ENCODE measurements at regions not wholly inside any gene's neighbourhood (a gene's known extent, or its start where the extent isn't known, plus 50 kb on each side); places are given as distances from the start of the nearest gene placed in this dataset.

DNA sequence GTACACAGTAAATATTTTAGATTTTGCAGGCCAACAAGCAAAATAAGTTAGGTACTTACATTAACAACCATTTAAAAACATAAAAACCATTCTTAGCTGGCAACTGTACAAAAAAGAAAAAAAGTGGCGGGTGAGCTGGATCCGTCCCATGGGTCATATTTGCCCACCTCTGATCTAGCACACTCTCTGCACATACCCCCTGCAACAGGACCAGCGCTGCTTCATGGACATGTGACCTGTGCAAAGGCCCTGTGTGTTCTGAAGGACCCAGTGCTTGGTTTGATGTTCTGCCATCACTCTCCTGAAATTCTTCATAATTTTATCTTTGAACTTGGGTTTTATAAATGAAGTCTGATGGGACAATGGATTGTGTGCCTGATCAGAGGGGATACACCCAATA is 72.5 kb upstream of the ACAN start:
- WGBS (ENCODE audit: extremely low coverage, insufficient coverage, insufficient read length): no CpG with 5 or more reads among the region's 3 CpGs
- Histone ChIP-seq H3K4me1 (ENCODE audit: control insufficient read depth in 1 of 2, insufficient read depth in 2 of 2, low read length in 2 of 2) (no peaks in the 10 kb centered on the region), H4K8ac (ENCODE audit: low read depth, low read length) (no peak overlapping the region), H3K9ac (ENCODE audit: low read length) (no peak overlapping the region), H2BK120ac (ENCODE audit: insufficient read depth, low read length, poor library complexity) (no peak overlapping the region), H3K79me2 (ENCODE audit: control insufficient read depth, insufficient read depth, low read length, poor library complexity) (no peaks in the 10 kb centered on the region), H3K18ac (ENCODE audit: low read length) (no peak overlapping the region), H4K12ac (ENCODE audit: low read depth, low read length) (no peak overlapping the region), H3K27ac (ENCODE audit: low read depth, low read length) (no peak overlapping the region), H2BK12ac (ENCODE audit: low read length) (no peak overlapping the region), H3K27me3 (ENCODE audit: insufficient read depth, low read length) (no peaks in the 10 kb centered on the region), H3K4me2 (ENCODE audit: low read length) (no peak overlapping the region), H2AK5ac (ENCODE audit: low read length) (no peak overlapping the region), H2BK5ac (ENCODE audit: low read depth, low read length, poor library complexity) (no peak overlapping the region), H2AFZ (ENCODE audit: insufficient read depth, low read length, poor library complexity) (no peak overlapping the region), H3K4me3 (ENCODE audit: low read depth, low read length) (no peak overlapping the region), H3K36me3 (ENCODE audit: control insufficient read depth in 1 of 2, insufficient read depth in 2 of 2, low read length in 2 of 2) (no peaks in the 10 kb centered on the region), H3K23ac (ENCODE audit: low read length) (no peak overlapping the region), H3K9me3 (ENCODE audit: insufficient read depth, low read depth, low read length) (no peaks in the 10 kb centered on the region), H3K14ac (ENCODE audit: low read length) (no peak overlapping the region), H4K91ac (ENCODE audit: low read depth, low read length) (no peak overlapping the region), H3K79me1 (ENCODE audit: low read length) (no peaks in the 10 kb centered on the region), H3K4ac (ENCODE audit: low read depth, low read length) (no peak overlapping the region)
- DNase-seq: no peak

DNA sequence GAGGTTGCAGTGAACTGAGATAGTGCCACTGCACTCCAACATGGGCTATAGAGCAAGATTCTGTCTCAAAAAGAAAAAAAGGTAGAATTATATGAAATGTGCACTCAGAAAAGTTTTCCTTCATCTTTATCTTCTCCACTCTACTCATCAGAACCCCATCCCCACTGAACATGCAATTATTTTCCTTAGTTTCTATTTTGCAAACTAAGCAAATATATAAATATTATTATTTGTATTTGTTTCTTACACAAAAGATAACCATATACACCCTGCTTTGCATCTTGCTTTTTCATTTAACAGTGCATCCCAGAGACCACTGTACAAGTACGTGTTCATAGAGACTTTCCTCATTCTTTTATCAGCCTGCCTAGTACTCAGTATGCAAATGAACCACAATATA is 68.0 kb upstream of the ACAN start:
- no CpG with 5 or more reads among the region's 1 CpG for WGBS (ENCODE audit: extremely low coverage, insufficient coverage, insufficient read length)
- no peaks in the 10 kb centered on the region for H3K27me3 ChIP-seq (ENCODE audit: insufficient read depth, low read length)
- no peak overlapping the region for H2AFZ ChIP-seq (ENCODE audit: insufficient read depth, low read length, poor library complexity)
- no peak overlapping the region for H3K4me3 ChIP-seq (ENCODE audit: low read depth, low read length)
- DNase-seq: no peak
- no peak overlapping the region for H4K8ac ChIP-seq (ENCODE audit: low read depth, low read length)
- H4K12ac ChIP-seq (ENCODE audit: low read depth, low read length): no peak overlapping the region
- H2BK12ac ChIP-seq (ENCODE audit: low read length): no peak overlapping the region
- H3K9me3 ChIP-seq (ENCODE audit: insufficient read depth, low read depth, low read length): no peaks in the 10 kb centered on the region
- no peaks in the 10 kb centered on the region for H3K79me2 ChIP-seq (ENCODE audit: control insufficient read depth, insufficient read depth, low read length, poor library complexity)
- H3K79me1 ChIP-seq (ENCODE audit: low read length): no peaks in the 10 kb centered on the region
- no peak overlapping the region for H2BK120ac ChIP-seq (ENCODE audit: insufficient read depth, low read length, poor library complexity)
- H3K27ac ChIP-seq (ENCODE audit: low read depth, low read length): no peak overlapping the region
- no peak overlapping the region for H3K4me2 ChIP-seq (ENCODE audit: low read length)
- peaks cover 4 to 5% of the 10 kb centered on the region in 2 experiments for H3K4me1 ChIP-seq (ENCODE audit: control insufficient read depth in 1 of 2, insufficient read depth in 2 of 2, low read length in 2 of 2)
- H2BK5ac ChIP-seq (ENCODE audit: low read depth, low read length, poor library complexity): no peak overlapping the region
- no peak overlapping the region for H3K18ac ChIP-seq (ENCODE audit: low read length)
- H3K4ac ChIP-seq (ENCODE audit: low read depth, low read length): no peak overlapping the region
- no peak overlapping the region for H2AK5ac ChIP-seq (ENCODE audit: low read length)
- H3K23ac ChIP-seq (ENCODE audit: low read length): no peak overlapping the region
- no peaks in the 10 kb centered on the region for H3K36me3 ChIP-seq (ENCODE audit: control insufficient read depth in 1 of 2, insufficient read depth in 2 of 2, low read length in 2 of 2)
- no peak overlapping the region for H4K91ac ChIP-seq (ENCODE audit: low read depth, low read length)
- H3K9ac ChIP-seq (ENCODE audit: low read length): no peak overlapping the region
- H3K14ac ChIP-seq (ENCODE audit: low read length): no peak overlapping the region

DNA sequence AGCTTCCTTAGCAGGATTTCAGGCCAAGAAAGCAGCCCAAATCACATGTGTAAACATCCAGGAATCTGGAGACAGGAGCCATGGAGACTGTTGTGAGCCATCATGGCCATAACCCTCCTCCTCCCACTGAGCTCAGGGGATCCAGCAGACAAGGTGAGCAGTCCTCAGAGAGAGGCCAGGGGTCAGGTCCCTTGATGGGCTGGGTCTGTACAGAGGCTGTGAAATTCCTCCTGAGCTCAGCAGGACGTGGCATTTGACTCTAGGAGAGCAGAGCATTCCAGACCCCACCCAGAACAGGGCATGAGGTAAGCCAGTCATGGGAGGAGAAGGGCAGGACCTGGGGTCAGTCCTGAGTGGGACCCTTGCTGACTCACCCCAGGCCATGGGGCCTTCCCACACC is 67.0 kb upstream of the ACAN start:
- WGBS (ENCODE audit: extremely low coverage, insufficient coverage, insufficient read length): no CpG with 5 or more reads among the region's 1 CpG

DNA sequence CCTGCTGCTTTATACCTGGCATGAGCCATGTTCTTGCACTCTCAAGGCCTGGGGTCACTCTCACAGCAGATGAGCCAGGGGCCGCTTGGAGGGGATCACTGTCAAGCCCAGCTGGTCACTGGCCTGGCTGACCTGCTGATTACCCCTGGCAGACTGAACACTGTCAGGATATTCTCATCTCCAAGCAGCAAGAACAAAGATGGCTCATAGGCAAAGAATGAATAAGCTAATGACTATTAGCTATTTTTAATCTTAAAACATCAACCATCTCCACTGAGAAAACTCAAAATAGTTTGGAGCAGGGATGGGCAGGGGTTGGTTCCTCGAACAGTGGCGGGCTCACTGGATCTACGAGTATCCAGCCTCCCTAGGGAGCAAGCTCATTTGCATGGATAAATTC is 64.4 kb upstream of the ACAN start:
- H2BK12ac ChIP-seq (ENCODE audit: low read length): no peak overlapping the region
- H3K27ac ChIP-seq (ENCODE audit: low read depth, low read length): no peak overlapping the region
- WGBS (ENCODE audit: extremely low coverage, insufficient coverage, insufficient read length): no CpG with 5 or more reads among the region's 4 CpGs
- no peak overlapping the region for H2BK120ac ChIP-seq (ENCODE audit: insufficient read depth, low read length, poor library complexity)
- H2AK5ac ChIP-seq (ENCODE audit: low read length): no peak overlapping the region
- H3K27me3 ChIP-seq (ENCODE audit: insufficient read depth, low read length): no peaks in the 10 kb centered on the region
- no peaks in the 10 kb centered on the region for H3K36me3 ChIP-seq (ENCODE audit: control insufficient read depth in 1 of 2, insufficient read depth in 2 of 2, low read length in 2 of 2)
- H3K23ac ChIP-seq (ENCODE audit: low read length): no peak overlapping the region
- no peak overlapping the region for H3K4me3 ChIP-seq (ENCODE audit: low read depth, low read length)
- no peak overlapping the region for H2BK5ac ChIP-seq (ENCODE audit: low read depth, low read length, poor library complexity)
- no peak overlapping the region for H4K12ac ChIP-seq (ENCODE audit: low read depth, low read length)
- no peak overlapping the region for H3K14ac ChIP-seq (ENCODE audit: low read length)
- no peak overlapping the region for H4K91ac ChIP-seq (ENCODE audit: low read depth, low read length)
- H2AFZ ChIP-seq (ENCODE audit: insufficient read depth, low read length, poor library complexity): no peak overlapping the region
- H3K18ac ChIP-seq (ENCODE audit: low read length): no peak overlapping the region
- H3K79me2 ChIP-seq (ENCODE audit: control insufficient read depth, insufficient read depth, low read length, poor library complexity): no peaks in the 10 kb centered on the region
- H3K9ac ChIP-seq (ENCODE audit: low read length): no peak overlapping the region
- H3K4ac ChIP-seq (ENCODE audit: low read depth, low read length): no peak overlapping the region
- peaks cover 4 to 5% of the 10 kb centered on the region in 2 experiments for H3K4me1 ChIP-seq (ENCODE audit: control insufficient read depth in 1 of 2, insufficient read depth in 2 of 2, low read length in 2 of 2)
- H4K8ac ChIP-seq (ENCODE audit: low read depth, low read length): no peak overlapping the region
- H3K9me3 ChIP-seq (ENCODE audit: insufficient read depth, low read depth, low read length): no peaks in the 10 kb centered on the region
- no peaks in the 10 kb centered on the region for H3K79me1 ChIP-seq (ENCODE audit: low read length)
- DNase-seq: no peak
- H3K4me2 ChIP-seq (ENCODE audit: low read length): no peak overlapping the region

More for the DNA sequence above, 67.0 kb upstream of the ACAN start:
- H2AFZ ChIP-seq (ENCODE audit: insufficient read depth, low read length, poor library complexity): no peak overlapping the region
- no peak overlapping the region for H3K27ac ChIP-seq (ENCODE audit: low read depth, low read length)
- no peak overlapping the region for H2BK5ac ChIP-seq (ENCODE audit: low read depth, low read length, poor library complexity)
- no peak overlapping the region for H3K9ac ChIP-seq (ENCODE audit: low read length)
- H3K79me1 ChIP-seq (ENCODE audit: low read length): no peaks in the 10 kb centered on the region
- DNase-seq: no peak
- no peaks in the 10 kb centered on the region for H3K27me3 ChIP-seq (ENCODE audit: insufficient read depth, low read length)
- H3K14ac ChIP-seq (ENCODE audit: low read length): no peak overlapping the region
- peaks cover 4 to 5% of the 10 kb centered on the region in 2 experiments for H3K4me1 ChIP-seq (ENCODE audit: control insufficient read depth in 1 of 2, insufficient read depth in 2 of 2, low read length in 2 of 2)
- no peak overlapping the region for H3K18ac ChIP-seq (ENCODE audit: low read length)
- H3K9me3 ChIP-seq (ENCODE audit: insufficient read depth, low read depth, low read length): no peaks in the 10 kb centered on the region
- no peak overlapping the region for H4K12ac ChIP-seq (ENCODE audit: low read depth, low read length)
- no peak overlapping the region for H4K8ac ChIP-seq (ENCODE audit: low read depth, low read length)
- H3K4me2 ChIP-seq (ENCODE audit: low read length): no peak overlapping the region
- H2BK120ac ChIP-seq (ENCODE audit: insufficient read depth, low read length, poor library complexity): no peak overlapping the region
- H4K91ac ChIP-seq (ENCODE audit: low read depth, low read length): no peak overlapping the region
- H3K4me3 ChIP-seq (ENCODE audit: low read depth, low read length): no peak overlapping the region
- H3K4ac ChIP-seq (ENCODE audit: low read depth, low read length): no peak overlapping the region
- H3K36me3 ChIP-seq (ENCODE audit: control insufficient read depth in 1 of 2, insufficient read depth in 2 of 2, low read length in 2 of 2): no peaks in the 10 kb centered on the region
- no peak overlapping the region for H3K23ac ChIP-seq (ENCODE audit: low read length)
- no peak overlapping the region for H2BK12ac ChIP-seq (ENCODE audit: low read length)
- no peaks in the 10 kb centered on the region for H3K79me2 ChIP-seq (ENCODE audit: control insufficient read depth, insufficient read depth, low read length, poor library complexity)
- H2AK5ac ChIP-seq (ENCODE audit: low read length): no peak overlapping the region

All from trophoblast cell (in vitro differentiated cells and primary cell).